DMS53 (cell line): ENCODE measurements at regions not wholly inside any gene's neighbourhood (a gene's known extent, or its start where the extent isn't known, plus 50 kb on each side); places are given as distances from the start of the nearest gene placed in this dataset.
"Not testable (repeated sequence)": the region's sequence is repeated elsewhere in the genome, so short reads cannot be mapped to it uniquely, and the experiment has no call there.

Source experiments
- DNase-seq: peaks from one replicate; lab custom pipeline; 2025; lab: John Stamatoyannopoulos, UW

GRCh38 chr2:2797797-2798196 is 466.7 kb upstream of the MYT1L start:
- no peak for DNase-seq

DNA sequence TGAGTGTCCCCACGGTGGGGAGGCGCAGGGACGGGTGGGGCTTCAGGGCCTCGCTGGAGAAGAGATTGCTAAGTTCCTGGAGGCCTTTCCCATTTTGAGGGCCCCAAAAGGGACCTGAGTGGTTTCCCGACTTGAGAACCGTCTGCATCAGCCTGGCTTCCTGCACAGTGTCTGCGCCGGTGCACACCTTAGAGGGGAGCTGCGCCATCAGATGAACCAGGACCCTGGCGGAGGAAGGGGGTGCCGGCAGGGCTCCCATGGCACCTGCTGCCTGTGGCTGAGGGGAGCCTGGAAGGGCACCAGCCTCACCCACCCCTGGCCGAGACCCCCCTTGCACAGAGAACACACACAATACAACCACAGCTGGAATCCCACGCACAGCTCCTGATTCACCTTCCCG is 465.1 kb upstream of the MYT1L start:
- no peak for DNase-seq

GRCh38 chr2:2795438-2796091 is 464.5 kb upstream of the MYT1L start:
- no peak for DNase-seq

DNA sequence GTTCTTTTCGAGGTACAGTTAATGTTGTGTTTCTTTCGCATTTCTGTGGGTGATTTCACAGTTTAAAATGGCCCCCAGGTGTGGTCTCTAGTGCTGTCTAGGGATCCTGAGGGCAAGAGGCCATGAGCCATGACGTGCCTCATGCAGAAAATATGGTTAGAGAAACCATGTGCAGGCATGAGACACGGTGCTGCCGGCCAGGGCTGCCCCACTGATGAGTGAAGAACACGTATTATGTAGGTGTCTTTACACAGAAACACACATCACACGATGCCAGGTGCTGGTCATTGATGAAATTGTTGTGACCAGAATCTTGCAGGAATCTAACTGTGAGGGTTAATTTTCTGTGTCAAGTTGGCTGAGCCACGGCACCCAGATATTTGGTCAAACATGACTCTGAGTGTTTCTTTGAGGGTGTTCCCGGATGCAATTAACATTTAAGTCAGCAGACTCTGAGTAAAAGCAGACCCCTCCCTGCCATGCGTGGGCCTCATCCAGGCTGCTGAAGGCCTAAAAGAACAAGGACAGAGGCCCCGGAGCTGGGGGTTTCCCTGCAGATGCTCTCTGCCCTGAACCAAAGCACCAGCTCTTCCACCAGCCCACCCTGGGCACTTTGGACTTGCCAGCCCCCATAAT is 463.0 kb upstream of the MYT1L start:
- DNase-seq: no peak

DNA sequence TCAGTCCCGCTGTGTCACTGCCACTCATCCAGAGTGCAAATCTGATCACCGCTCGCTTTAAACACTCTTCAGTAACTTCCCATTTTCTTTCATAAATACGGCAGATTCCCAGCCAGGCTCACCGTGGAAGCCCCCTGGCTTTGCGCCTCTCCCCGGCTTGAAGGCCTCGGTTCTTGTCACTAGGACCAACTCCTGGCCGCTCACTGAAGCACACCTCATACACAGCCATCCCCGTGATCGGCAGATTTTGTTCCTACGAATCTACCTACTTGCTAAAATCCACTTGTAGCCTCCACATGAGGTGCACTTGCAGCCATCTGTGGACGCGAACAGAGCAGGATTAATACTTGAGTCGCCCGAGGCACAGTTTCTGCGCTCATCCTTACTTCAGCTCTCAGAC is 462.4 kb upstream of the MYT1L start:
- DNase-seq: no peak

- DNase-seq: no peak
Measured at GRCh38 chr2:2791606-2792005, 460.5 kb upstream of the MYT1L start.

GRCh38 chr2:2791031-2791430 is 460.0 kb upstream of the MYT1L start:
- DNase-seq: no peak

DNA sequence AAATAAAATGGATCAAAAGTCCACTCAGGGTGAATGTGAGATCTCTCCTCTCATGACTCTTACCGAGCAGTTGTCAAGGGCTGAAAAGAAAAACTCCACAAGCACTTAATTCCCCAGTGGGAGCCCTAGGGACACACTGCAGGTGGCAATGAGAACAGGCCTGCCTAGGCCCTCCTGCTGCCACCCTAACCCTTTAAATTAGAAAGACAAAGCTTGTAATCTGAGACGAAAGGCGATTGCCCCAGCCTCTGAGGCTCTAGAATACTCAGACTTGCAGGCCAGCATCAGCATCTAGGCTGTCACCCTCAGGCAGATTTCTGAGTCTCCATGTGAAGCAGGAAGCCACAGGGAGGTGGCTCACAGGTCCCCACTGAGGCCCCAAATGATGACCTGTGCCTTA is 457.0 kb upstream of the MYT1L start:
- no peak for DNase-seq

GRCh38 chr2:2787301-2787907 is 456.3 kb upstream of the MYT1L start:
- DNase-seq: no peak

- no peak for DNase-seq
Measured at GRCh38 chr2:2782007-2782406, 450.9 kb upstream of the MYT1L start.

DNA sequence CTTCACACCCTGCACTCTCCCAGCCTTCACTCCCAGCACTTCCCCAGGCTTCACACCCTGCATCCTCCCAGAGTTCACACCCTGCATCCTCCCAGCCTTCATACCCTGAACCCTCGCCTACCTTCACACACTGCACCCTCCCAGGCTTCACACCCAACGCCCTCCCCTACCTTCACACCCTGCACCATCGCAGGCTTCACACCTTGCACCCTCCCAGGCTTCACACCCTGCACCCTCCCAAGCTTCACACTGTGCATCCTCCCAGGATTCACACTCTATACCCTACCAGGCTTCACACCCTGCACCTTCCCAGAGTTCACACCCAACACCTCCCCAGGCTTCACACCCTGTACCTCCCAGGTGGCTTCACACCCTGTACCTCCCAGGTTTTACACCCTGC is 448.7 kb upstream of the MYT1L start:
- no peak for DNase-seq

DNA sequence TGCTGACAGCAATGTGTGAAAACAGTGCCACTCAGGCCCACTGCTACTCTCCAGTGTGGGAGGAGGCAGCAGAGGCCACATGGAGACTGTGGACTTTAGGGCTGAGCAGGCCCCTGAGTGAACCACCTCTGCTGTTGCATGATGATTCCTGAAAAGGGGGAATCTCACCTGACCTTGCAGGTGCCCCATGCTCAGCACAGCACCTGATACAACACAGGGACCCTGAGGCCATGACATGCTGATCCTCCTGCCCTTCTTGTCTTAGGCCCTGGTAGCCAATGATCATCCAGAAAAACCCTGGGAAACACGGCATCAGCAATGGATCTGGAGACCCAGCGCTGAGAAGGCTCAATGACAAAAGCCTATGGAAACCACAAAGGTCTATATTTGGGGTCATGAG is 446.8 kb upstream of the MYT1L start:
- no peak for DNase-seq

GRCh38 chr2:2777213-2777612 is 446.1 kb upstream of the MYT1L start:
- no peak for DNase-seq

DNA sequence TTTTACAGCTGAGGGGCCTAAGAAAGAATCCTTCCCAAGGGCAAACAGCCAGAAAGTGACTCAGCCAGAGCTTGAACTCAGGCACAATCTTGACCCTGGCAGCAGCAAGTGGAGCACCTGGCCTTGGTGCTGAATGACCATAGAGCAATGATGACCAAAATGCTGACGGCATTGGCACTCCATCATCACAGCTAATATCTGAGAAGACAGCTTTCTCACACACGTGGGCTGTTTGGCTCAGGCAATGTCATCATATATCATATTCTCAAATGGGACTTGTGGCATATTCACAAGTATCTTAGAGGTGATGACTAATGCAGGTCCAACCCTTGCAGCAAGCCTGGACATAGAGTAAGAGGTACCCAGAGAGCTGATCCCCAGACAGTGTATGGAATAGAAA is 443.9 kb upstream of the MYT1L start:
- DNase-seq: no peak

GRCh38 chr2:2773692-2774091 is 442.6 kb upstream of the MYT1L start:
- DNase-seq: no peak

GRCh38 chr2:2773080-2773479 is 442.0 kb upstream of the MYT1L start:
- not testable (repeated sequence) for DNase-seq

- no peak for DNase-seq
Measured at GRCh38 chr2:2771721-2772411, 440.8 kb upstream of the MYT1L start.

GRCh38 chr2:2769481-2770431 is 438.7 kb upstream of the MYT1L start:
- no peak for DNase-seq

DNA sequence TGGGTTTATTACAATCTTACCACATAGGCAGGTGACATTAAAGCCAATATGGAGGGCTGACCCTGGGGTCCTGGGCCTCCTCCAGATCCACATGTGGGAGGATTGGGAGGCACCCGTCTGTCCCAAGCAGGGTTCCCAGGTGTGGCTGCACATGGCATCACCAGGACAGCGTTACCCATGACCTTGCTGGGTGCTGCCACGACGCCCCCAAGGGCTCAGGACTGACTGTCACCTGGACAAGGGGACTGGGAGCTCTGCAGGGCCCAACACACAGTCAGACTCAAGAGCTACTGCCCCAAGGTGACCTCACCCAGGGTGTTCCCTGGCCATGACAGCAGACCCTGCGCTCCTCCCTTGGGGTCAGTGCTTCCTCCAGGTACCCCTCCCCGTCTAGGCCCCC is 437.4 kb upstream of the MYT1L start:
- DNase-seq: no peak

DNA sequence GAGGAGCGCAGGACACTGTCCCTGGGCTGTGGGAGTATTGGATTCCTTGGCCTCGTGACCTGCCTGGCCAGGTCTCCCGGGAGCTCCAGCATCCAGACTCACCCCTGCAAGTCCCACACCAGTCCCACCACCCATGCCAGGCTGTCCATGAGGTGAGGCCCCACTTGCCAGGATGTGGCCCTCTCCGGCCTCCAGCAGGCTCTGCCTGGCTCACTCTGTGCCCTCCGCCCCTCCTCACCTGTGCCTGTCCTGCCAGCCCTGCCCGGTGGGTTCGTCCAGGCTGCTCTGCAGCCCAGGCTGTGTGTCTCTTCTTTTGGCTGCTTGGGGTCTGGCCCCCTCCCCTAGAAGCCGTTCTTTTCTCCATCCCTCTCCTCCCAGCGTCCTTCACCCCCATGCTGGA is 436.8 kb upstream of the MYT1L start:
- DNase-seq: no peak

DNA sequence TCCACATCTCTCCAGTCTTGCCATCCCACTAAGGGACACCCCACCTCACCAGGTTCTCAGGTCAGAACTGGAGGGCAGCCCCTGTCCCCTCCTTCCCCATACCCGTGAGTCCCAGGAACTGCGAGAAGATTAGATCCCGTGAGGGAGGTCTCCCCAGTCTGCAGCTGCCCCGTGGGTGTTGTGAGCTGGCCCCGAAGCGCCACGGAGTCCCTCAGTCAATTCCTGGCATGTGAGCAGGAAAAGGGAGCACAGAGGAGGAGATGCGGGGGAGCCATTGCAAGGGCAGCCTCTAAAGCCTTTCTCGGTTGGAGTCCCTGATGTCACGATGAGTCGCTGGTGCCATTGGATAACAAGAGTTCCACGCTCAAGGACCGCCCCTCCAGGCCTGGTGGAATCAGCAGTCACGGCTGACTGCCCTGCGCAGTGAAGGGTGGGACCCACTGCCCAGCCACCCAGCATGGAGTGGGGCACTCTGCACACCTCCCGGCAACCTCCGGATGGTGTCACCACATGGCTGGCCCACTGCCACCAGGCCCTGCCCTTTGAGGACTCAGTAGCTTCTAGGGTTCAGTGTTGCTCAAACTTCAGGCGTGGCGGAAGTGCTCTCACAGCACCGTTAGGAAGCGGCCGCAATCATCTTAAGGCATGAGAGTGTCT is 434.9 kb upstream of the MYT1L start:
- DNase-seq: no peak
